LoVo (cell line): ENCODE measurements at regions not wholly inside any gene's neighbourhood (a gene's known extent, or its start where the extent isn't known, plus 50 kb on each side); places are given as distances from the start of the nearest gene placed in this dataset.
"Not testable (repeated sequence)": the region's sequence is repeated elsewhere in the genome, so short reads cannot be mapped to it uniquely, and the experiment has no call there.

Source experiments
- DNase-seq: peaks from one replicate; pipeline ENCODE4 v3.0.0-alpha.2; 2016; ENCODE audit warnings: low spot score

GRCh38 chr3:75126556-75126955 is 512.1 kb upstream of the CNTN3 start:
- DNase-seq = no peak

GRCh38 chr3:75129101-75129500 is 514.6 kb upstream of the CNTN3 start:
- DNase-seq = no peak

- peak; percentile 60 for DNase-seq
These were observed 521.8 kb upstream of the CNTN3 start for GRCh38 chr3:75136100-75136897.

GRCh38 chr3:75138345-75138744 is 523.9 kb upstream of the CNTN3 start:
- no peak for DNase-seq

- DNase-seq = peak; percentile 31
These were observed 523.1 kb upstream of the FRG2C start for GRCh38 chr3:75140904-75141615.

- DNase-seq = peak; percentile 45
These were observed 519.7 kb upstream of the FRG2C start for GRCh38 chr3:75144406-75144805.

- peak; percentile 12 for DNase-seq
These were observed 492.4 kb upstream of the FRG2C start for GRCh38 chr3:75171630-75172230.

GRCh38 chr3:75176937-75177336 is 487.2 kb upstream of the FRG2C start:
- no peak for DNase-seq

- DNase-seq = no peak
These were observed 483.7 kb upstream of the FRG2C start for GRCh38 chr3:75180235-75180944.

- no peak for DNase-seq
These were observed 483.2 kb upstream of the FRG2C start for GRCh38 chr3:75180945-75181298.

GRCh38 chr3:75188962-75189361 is 475.2 kb upstream of the FRG2C start:
- DNase-seq = no peak

GRCh38 chr3:75192146-75192616 is 471.9 kb upstream of the FRG2C start:
- DNase-seq = peak; percentile 44

- DNase-seq = no peak
These were observed 470.3 kb upstream of the FRG2C start for GRCh38 chr3:75193797-75194196.

GRCh38 chr3:75214332-75214731 is 449.8 kb upstream of the FRG2C start:
- not testable (repeated sequence) for DNase-seq

- no peak for DNase-seq
These were observed 445.6 kb upstream of the FRG2C start for GRCh38 chr3:75218577-75218976.

GRCh38 chr3:75220932-75221331 is 443.2 kb upstream of the FRG2C start:
- DNase-seq = no peak

- DNase-seq = no peak
These were observed 439.7 kb upstream of the FRG2C start for GRCh38 chr3:75224412-75224811.

GRCh38 chr3:75232216-75232615 is 431.9 kb upstream of the FRG2C start:
- DNase-seq = no peak

GRCh38 chr3:75235631-75236030 is 428.5 kb upstream of the FRG2C start:
- no peak for DNase-seq

GRCh38 chr3:75237053-75237452 is 427.1 kb upstream of the FRG2C start:
- DNase-seq = no peak

- no peak for DNase-seq
These were observed 426.7 kb upstream of the FRG2C start for GRCh38 chr3:75237477-75237876.

GRCh38 chr3:75241226-75241962 is 422.7 kb upstream of the FRG2C start:
- DNase-seq = not testable (repeated sequence)
